ENCODE measurements at regions not wholly inside any gene's neighbourhood (a gene's known extent, or its start where the extent isn't known, plus 50 kb on each side); places are given as distances from the start of the nearest gene placed in this dataset.

GRCh38 chr6:133699741-133700385 lies 189.1 kb upstream of the TCF21 start:
- TF ChIP-seq EZH2 (IDR thresholded peaks at IDR 0.05; ENCODE audit: insufficient read depth, low read length) (no peak), CTCF (IDR thresholded peaks at IDR 0.05; ENCODE audit: insufficient read depth, low read depth, low read length) (no peak)
